NCI-H345 treated with DMSO at 0.1 percent for 48 hours (cell line): ENCODE measurements at regions not wholly inside any gene's neighbourhood (a gene's known extent, or its start where the extent isn't known, plus 50 kb on each side); places are given as distances from the start of the nearest gene placed in this dataset.
A peak's percentile ranks its signal among the peaks of the same experiment; 100 is the strongest.

Experiments
- DNase-seq: peaks from one replicate; lab custom pipeline; 2025; ENCODE audit not compliant: unreplicated experiment; lab: John Stamatoyannopoulos, UW

GRCh38 chr3:120544361-120544760, 51.8 kb upstream of the NDUFB4 start:
- no peak for DNase-seq

GRCh38 chr3:120536642-120537041, 59.5 kb upstream of the NDUFB4 start:
- DNase-seq: no peak

DNA sequence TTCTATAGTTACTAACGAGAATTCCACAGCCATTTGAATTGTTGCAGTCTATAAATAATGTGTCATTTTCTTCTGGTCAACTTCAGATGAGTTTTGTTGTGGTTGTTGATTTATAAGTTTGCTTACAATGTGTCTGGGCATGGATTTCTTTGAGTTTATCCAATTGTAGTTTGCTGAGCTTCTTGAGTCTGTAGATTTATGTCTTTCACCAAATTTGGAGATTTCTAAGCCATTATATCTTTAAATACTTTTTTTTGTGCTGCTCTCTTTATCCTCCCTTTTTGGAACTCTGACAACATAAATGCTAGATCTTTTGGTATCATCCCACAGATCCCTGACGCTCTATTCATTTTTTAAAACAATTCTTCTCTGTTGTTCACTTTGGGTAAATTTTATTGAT, 63.2 kb upstream of the NDUFB4 start:
- no peak for DNase-seq

DNA sequence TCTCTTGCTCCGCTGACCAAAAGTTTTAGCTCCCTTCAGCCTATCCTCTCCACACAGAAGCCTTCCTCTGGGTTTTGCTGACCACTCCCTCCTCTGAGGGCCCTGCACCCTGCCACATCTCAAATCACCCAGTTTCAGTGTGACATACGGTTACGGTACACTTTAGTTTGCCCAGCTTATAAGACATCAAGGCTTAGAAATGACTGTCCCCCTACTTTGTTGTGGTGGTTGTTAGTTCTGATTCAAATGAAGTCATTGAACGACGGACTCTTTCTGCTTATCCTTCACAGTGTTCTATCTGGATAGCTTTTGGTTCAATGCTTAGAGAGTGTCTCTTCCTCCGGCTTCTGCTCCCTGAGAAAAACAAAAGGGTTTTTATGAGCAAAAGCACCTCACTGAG, 68.0 kb upstream of the NDUFB4 start:
- no peak for DNase-seq

- peak; percentile 60 for DNase-seq
Measured at GRCh38 chr3:120526011-120526870, 69.9 kb upstream of the NDUFB4 start.

DNA sequence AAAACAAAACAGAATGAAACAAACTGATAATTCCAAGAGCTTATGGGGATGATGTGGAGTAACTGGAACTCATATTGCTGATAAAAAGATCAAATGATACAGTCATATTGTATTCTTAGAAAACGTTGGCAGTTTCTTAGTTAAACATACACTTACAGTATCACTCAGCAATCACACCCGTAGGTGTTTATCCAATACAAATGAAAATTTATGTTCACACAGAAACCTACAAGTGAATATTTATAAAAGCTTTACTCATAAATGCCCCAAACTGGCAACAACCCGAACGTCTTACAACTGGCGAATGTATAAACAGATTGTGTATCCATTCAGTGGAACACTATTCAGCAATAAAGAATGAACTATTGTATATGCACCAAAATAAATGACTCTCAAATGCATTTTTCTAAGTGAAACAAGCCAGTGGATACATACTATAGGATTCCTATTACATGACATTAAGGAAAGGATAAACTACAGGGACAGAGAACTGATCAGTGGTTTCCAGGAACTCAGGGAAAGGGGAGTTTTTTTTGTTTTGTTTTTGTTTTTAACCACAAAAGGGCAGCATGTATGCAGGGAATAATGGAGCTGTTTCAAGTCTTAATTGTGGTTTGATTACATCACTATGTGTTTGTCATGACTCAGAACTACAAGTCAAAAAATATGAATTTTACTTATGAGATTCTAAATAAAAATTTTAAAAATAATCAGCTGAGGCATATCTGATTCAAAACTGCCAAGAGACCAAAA, 71.8 kb upstream of the NDUFB4 start:
- DNase-seq: no peak

DNA sequence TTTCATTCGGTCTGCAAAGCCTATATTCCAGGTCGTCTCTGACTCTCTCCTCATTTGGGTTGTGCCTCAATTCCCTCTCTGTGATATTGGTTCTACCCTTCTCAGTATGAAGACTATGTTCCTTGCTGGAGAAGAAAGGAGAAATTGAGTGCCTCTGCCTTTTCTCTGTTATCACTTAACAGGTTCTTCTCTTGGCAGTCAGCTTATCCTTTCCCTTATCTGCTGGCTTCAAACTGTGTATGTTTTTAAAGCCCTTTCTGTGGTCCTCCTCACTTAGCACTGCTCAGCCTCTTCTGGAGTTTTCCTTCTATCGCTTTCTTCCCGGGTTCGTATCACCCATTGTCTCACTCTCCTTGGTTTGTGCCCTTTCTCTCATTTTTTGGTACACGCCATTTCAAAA, 65.3 kb upstream of the FSTL1 start:
- no peak for DNase-seq

GRCh38 chr3:120512655-120513054, 61.9 kb upstream of the FSTL1 start:
- no peak for DNase-seq

- DNase-seq: no peak
Measured at GRCh38 chr3:120506828-120507774, 56.3 kb upstream of the FSTL1 start.

DNA sequence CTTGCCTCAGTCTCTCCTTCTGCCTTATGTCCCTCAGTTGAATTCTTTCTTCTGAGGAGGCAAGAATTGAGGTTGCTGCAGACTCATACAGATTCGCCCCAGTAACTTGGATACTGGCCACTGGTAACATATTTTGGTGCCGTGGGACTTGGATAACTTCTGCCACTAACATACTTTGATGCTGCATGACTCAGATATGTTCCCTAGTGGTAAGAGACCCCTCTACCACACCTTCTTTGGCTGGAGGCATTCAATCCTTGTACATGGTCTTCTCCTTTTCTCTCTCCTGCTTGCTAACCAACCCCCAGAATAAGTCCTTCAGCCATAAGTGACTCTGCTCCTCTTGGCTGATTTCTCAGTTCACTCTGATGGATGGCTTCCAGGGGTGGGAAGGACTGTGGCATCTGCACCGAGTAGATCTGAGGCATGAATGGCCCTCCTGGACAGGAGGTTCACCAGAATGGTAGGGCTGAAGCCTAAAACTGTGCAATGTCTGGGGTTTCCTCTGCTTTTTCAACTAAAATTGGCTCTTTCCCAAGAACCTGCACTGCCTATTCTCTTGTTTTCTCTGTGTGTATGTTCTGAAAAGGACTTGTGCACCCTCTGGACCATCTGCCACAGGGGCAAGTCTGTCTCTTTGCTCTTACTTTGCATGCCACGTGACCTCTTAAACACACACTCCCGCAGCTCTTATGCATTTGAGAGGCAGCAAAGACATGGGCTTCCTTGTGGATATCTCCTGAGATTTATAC, 55.5 kb upstream of the FSTL1 start:
- DNase-seq: no peak

- DNase-seq: no peak
Measured at GRCh38 chr3:120503727-120504616, 53.2 kb upstream of the FSTL1 start.

GRCh38 chr3:120502116-120502515, 51.3 kb upstream of the FSTL1 start:
- no peak for DNase-seq
